ENCODE measurements at regions not wholly inside any gene's neighbourhood (a gene's known extent, or its start where the extent isn't known, plus 50 kb on each side); places are given as distances from the start of the nearest gene placed in this dataset.

DNA sequence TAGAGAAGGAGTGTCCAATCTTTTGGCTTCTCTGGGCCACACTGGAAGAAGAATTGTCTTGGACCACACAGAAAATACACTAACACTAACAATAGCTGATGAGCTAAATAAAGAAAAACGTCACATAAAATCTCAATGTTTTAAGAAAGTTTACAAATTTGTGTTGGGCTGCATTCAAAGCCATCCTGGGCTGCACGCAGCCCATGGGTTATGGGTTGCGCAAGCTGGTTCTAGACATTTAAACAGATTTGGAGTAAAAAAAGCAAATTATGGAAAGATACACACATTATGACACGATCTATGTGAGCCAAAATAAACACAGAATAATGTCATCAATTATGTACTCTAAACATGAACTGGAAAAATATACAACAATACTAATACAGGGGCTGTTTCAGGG is 703.3 kb upstream of the LMCD1 start:
- TF ChIP-seq, protein P1, sequence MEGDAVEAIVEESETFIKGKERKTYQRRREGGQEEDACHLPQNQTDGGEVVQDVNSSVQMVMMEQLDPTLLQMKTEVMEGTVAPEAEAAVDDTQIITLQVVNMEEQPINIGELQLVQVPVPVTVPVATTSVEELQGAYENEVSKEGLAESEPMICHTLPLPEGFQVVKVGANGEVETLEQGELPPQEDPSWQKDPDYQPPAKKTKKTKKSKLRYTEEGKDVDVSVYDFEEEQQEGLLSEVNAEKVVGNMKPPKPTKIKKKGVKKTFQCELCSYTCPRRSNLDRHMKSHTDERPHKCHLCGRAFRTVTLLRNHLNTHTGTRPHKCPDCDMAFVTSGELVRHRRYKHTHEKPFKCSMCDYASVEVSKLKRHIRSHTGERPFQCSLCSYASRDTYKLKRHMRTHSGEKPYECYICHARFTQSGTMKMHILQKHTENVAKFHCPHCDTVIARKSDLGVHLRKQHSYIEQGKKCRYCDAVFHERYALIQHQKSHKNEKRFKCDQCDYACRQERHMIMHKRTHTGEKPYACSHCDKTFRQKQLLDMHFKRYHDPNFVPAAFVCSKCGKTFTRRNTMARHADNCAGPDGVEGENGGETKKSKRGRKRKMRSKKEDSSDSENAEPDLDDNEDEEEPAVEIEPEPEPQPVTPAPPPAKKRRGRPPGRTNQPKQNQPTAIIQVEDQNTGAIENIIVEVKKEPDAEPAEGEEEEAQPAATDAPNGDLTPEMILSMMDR (IDR thresholded peaks at IDR 0.05; ENCODE audit: insufficient read depth, low read length), result no peak
- TF ChIP-seq POLR2AphosphoS5 (IDR thresholded peaks at IDR 0.05; ENCODE audit: low read depth) (no peak), SPI1 (IDR thresholded peaks at IDR 0.05; ENCODE audit: borderline replicate concordance, low read depth) (no peak), GABPA (IDR thresholded peaks at IDR 0.05; ENCODE audit: low read depth) (no peak)
- TF ChIP-seq, protein P2, sequence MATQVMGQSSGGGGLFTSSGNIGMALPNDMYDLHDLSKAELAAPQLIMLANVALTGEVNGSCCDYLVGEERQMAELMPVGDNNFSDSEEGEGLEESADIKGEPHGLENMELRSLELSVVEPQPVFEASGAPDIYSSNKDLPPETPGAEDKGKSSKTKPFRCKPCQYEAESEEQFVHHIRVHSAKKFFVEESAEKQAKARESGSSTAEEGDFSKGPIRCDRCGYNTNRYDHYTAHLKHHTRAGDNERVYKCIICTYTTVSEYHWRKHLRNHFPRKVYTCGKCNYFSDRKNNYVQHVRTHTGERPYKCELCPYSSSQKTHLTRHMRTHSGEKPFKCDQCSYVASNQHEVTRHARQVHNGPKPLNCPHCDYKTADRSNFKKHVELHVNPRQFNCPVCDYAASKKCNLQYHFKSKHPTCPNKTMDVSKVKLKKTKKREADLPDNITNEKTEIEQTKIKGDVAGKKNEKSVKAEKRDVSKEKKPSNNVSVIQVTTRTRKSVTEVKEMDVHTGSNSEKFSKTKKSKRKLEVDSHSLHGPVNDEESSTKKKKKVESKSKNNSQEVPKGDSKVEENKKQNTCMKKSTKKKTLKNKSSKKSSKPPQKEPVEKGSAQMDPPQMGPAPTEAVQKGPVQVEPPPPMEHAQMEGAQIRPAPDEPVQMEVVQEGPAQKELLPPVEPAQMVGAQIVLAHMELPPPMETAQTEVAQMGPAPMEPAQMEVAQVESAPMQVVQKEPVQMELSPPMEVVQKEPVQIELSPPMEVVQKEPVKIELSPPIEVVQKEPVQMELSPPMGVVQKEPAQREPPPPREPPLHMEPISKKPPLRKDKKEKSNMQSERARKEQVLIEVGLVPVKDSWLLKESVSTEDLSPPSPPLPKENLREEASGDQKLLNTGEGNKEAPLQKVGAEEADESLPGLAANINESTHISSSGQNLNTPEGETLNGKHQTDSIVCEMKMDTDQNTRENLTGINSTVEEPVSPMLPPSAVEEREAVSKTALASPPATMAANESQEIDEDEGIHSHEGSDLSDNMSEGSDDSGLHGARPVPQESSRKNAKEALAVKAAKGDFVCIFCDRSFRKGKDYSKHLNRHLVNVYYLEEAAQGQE (IDR thresholded peaks at IDR 0.05; ENCODE audit: insufficient replicate concordance, low read depth), result no peak

Data from HL-60 (cell line).